ENCODE measurements at regions not wholly inside any gene's neighbourhood (a gene's known extent, or its start where the extent isn't known, plus 50 kb on each side); places are given as distances from the start of the nearest gene placed in this dataset.

DNA sequence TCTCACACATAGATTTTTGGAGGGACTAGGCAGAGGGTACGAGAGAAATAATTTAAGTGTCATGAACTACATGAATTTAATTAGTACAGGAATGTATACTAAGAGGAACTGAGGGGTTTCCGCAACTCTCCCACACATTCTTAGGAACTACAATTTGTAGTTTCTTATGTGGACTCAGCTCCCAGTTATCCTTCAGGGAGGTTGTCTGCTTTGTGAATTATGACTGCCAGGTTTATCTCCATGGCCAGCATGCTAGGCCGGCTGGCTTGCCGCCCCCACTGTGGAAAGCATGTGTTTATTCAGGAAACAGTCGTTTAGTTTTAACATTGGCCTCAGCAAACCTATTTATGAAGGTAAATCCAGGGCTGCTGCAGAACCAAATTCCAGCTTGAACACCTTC lies 415.0 kb downstream of the KCTD16 start:
- intact Hi-C loops (cut with DNase I, micrococcal nuclease), result no loop called here

DNA sequence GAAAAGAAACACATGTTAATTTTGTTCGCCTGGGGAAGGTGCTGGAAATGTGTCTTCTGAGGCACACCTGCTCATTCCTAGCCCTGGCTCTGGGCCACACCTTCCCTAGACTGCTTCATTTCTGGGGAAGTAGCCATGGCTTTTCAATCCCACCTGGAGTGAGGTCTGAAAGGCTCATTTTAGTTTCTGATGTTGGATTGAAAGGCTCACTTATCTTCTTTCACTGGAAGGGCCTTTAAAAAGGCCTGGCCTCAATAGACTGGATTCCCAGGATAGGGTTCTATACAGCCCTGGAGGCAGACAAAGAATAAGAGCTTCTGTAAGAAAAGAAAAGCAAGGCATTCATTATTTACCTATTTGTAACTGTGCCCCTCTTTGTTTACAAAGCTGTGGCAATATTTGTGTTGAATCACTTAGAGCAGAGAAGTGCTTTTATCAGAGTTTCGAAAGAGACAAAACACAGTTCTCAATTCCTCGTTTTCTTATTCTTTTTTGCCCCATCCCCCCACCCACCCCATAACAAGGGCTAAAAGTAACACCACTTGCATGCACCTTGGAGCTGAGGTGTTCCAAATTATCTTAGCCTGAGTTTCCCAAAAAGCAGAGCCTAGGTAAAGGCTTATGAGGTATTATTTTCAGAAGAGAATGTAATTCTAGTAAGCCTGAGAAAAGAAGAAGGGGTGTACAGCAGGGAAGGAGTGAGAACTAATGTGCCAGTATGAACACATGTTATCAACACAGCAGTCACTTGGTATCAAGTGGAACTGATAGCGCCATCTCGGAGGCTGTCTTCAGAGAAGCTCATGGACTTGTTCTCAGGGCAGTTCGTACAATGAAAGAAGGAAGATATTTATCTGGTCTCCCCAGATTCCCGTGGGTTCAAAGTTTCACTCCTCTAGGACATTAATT lies 413.1 kb downstream of the KCTD16 start:
- DNase-seq (no peak), ATAC-seq (no peak)
- no peaks in the 10 kb centered on the region for H3K9me3 ChIP-seq
- no peak overlapping the region for H3K4me3 ChIP-seq
- TF ChIP-seq, protein P1, sequence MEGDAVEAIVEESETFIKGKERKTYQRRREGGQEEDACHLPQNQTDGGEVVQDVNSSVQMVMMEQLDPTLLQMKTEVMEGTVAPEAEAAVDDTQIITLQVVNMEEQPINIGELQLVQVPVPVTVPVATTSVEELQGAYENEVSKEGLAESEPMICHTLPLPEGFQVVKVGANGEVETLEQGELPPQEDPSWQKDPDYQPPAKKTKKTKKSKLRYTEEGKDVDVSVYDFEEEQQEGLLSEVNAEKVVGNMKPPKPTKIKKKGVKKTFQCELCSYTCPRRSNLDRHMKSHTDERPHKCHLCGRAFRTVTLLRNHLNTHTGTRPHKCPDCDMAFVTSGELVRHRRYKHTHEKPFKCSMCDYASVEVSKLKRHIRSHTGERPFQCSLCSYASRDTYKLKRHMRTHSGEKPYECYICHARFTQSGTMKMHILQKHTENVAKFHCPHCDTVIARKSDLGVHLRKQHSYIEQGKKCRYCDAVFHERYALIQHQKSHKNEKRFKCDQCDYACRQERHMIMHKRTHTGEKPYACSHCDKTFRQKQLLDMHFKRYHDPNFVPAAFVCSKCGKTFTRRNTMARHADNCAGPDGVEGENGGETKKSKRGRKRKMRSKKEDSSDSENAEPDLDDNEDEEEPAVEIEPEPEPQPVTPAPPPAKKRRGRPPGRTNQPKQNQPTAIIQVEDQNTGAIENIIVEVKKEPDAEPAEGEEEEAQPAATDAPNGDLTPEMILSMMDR (IDR thresholded peaks at IDR 0.05), result no peak
- H3K4me1 ChIP-seq (ENCODE audit: low read depth), result no peaks in the 10 kb centered on the region
- intact Hi-C loops (cut with DNase I, micrococcal nuclease), result no loop called here
- H3K36me3 ChIP-seq (ENCODE audit: low read depth), result no peaks in the 10 kb centered on the region

More for the DNA sequence above, 415.0 kb downstream of the KCTD16 start:
- Histone ChIP-seq H3K36me3 (ENCODE audit: low read depth) (no peaks in the 10 kb centered on the region), H3K9me3 (no peaks in the 10 kb centered on the region), H3K4me1 (ENCODE audit: low read depth) (no peaks in the 10 kb centered on the region), H3K4me3 (no peak overlapping the region)
- ATAC-seq, result no peak
- DNase-seq, result no peak
- TF ChIP-seq, protein P1 (IDR thresholded peaks at IDR 0.05), result no peak

DNA sequence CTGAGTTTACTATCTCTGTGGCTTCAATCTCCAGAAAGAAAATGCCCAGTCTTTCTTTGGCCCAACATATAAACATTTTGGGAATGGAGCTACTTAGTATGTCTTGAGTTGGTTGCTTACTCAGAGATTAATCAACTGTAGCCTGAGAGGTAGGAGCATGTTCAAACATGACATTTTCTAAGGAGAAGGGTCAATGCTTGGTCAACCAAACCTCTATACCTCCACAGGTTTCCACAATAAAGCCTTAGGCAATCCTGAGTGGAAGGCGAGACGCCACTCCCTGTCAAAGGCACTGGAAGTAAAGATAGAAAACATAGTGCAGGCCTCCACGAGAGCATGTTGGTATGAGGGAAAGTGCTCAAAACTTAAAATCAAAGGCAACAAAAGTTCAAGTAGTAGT lies 411.4 kb downstream of the KCTD16 start:
- DNase-seq, result no peak
- Histone ChIP-seq H3K36me3 (ENCODE audit: low read depth) (no peaks in the 10 kb centered on the region), H3K4me3 (no peak overlapping the region), H3K4me1 (ENCODE audit: low read depth) (no peaks in the 10 kb centered on the region), H3K9me3 (no peaks in the 10 kb centered on the region)
- intact Hi-C loops (cut with DNase I, micrococcal nuclease), result no loop called here
- TF ChIP-seq, protein P1 (IDR thresholded peaks at IDR 0.05), result no peak
- ATAC-seq, result no peak

DNA sequence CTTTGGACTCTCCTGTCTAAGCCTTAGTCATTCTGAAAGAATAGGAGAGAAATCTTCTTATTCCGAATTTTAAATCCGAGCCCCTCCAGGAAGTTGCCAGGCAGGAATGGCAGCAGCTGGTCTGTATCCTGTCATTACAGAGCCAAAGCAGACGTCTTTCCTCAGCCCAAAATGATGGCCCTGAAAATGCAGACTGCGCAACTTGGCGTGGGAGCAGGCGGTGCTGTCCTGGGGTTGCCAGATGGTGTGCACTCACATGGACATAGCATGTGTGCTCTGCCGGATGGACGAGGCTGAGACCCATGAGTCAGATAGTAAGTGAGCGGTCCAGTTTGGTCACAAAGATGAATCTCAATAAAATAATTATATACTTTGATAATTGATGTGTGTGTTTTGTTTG lies 410.4 kb downstream of the KCTD16 start:
- Histone ChIP-seq H3K4me3 (no peak overlapping the region), H3K4me1 (ENCODE audit: low read depth) (no peaks in the 10 kb centered on the region), H3K9me3 (no peaks in the 10 kb centered on the region), H3K36me3 (ENCODE audit: low read depth) (no peaks in the 10 kb centered on the region)
- DNase-seq, result no peak
- TF ChIP-seq, protein P1 (IDR thresholded peaks at IDR 0.05), result no peak
- intact Hi-C loops (cut with DNase I, micrococcal nuclease), result no loop called here
- ATAC-seq, result no peak

DNA sequence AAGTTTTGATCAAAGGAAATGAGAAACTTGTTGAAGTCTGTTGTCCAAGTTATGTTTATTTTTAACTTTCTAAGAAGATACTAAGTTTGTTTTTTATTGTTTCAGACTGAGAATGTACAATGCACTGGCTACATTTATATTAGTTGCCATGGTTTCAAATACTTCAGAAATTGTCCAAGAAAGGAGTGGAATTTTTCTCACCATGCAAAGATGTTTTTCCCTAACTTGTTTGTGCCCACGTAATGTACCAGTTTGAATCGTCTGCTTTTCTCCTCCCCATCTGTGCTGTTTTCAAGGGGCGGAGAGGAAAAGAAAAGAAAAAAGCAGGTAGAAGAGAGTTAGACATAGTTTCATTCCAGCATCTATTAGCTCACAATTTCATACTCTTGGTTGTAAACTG lies 407.0 kb downstream of the KCTD16 start:
- no peak for DNase-seq
- ATAC-seq, result no peak
- intact Hi-C loops (cut with DNase I, micrococcal nuclease), result no loop called here
- TF ChIP-seq, protein P1 (IDR thresholded peaks at IDR 0.05), result no peak
- H3K9me3 ChIP-seq, result no peaks in the 10 kb centered on the region
- no peak overlapping the region for H3K4me3 ChIP-seq
- no peaks in the 10 kb centered on the region for H3K4me1 ChIP-seq (ENCODE audit: low read depth)
- H3K36me3 ChIP-seq (ENCODE audit: low read depth), result no peaks in the 10 kb centered on the region
